ENCODE measurements at regions not wholly inside any gene's neighbourhood (a gene's known extent, or its start where the extent isn't known, plus 50 kb on each side); places are given as distances from the start of the nearest gene placed in this dataset.

DNA sequence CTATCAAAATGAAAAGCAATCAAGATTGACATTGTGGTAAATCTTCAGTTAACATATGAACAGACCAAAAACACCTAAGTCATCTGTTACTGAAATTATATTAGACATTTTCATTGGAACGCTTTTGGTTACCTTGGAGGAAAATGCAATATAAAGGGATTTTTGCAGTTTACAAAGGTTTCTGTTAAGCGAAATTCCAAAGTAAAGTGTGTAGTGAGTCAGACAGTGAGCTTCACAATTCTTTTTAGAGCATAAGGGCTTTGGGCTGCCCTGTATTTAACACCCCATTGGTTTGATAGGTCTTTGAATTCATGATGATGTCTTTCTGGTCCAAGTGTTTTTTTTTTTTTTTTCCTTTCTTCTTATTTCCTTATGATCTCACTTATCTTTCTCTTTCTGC lies 462.8 kb downstream of the EDEM1 start:
- TF ChIP-seq CTCF (IDR thresholded peaks at IDR 0.05), result no peak
- no peak for TF ChIP-seq POLR2A (IDR thresholded peaks at IDR 0.05)
